Limb (tissue), 2 donors: ENCODE measurements at regions not wholly inside any gene's neighbourhood (a gene's known extent, or its start where the extent isn't known, plus 50 kb on each side); places are given as distances from the start of the nearest gene placed in this dataset.

Experiments
- DNase-seq, 2 donors: peaks; one replicate each; pipeline ENCODE4 v3.0.0-alpha.2; 2016; ENCODE audit errors: extremely low spot score in 2 of 2

- no peak for DNase-seq
These were observed 111.0 kb downstream of the TRIB2 start for GRCh38 chr2:12827721-12828120.

- no peak for DNase-seq
These were observed 112.2 kb downstream of the TRIB2 start for GRCh38 chr2:12828980-12829379.

DNA sequence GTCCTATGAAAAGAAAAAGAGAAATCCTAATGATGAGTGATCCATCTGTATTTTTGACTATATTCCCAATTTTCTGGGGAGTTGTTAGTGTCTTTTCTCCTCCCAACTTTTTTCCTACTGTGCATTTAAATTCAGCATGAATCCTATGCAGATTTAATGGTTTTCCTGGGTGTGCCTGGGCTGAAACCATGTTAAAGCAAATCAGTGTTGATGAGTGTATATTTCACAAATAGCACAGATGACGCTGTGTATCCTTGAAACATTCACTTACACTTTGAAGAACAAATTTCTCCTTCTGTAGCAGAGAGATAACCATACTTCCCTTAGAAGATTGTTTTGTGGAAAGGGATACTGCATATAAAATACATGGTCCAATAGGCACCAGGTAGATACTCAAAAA is 114.3 kb downstream of the TRIB2 start:
- DNase-seq: no peak

DNA sequence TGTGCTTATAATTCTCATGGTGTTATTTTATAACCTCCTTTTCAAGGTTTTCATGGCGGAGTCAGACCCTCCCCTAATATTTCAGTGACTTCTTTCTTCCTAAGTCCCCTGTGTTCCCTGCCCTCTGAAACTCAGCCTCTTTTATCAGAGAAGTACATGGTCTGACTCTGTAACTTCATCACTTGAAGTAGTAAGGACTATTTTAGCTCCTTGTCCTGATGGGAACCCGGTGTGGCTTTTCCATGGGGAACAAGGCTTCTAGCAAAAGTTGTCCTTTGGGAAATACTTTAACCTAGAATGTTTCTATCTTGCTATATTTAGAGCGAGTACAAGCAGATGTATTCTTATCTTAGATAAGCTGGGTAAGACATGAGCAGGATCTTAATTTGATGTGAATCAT is 117.5 kb downstream of the TRIB2 start:
- DNase-seq: no peak

GRCh38 chr2:12835733-12836132 is 119.0 kb downstream of the TRIB2 start:
- no peak for DNase-seq

- no peak for DNase-seq
These were observed 122.6 kb downstream of the TRIB2 start for GRCh38 chr2:12839339-12839738.

DNA sequence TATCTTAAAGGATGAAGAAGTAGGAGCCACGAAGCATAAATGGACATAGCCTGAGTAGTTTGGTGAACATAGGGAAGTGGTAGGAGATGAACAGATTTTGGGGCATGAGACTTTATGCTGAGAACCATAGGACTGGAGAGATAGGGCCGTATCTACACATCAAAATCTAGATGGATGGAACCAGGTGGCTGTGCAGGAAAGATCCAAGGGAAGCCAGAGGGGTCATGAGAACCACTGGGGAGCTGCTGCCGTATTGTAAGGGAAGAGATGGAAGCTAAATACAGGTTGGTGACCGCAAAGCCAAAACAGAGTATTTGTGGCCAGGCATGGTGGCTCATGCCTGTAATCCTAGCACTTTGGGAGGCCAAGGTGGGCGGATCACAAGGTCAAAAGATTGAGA is 124.3 kb downstream of the TRIB2 start:
- no peak for DNase-seq

DNA sequence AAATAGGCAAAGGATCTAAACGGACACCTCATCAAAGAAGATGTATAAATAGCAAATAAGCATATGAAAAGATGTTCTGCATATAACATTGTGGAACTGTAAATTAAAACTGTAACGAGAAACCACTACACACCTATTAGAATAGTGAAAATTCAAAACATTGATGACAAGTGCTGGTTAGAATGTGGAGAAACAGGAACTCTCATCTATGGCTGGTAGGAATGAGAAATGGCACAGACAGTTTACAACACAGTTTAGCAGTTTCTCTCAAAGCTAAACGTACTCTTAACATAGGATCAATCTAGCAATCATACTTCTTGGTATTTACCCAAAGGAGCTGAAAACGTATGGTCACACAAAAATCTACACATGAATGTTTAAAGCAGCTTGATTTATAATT is 126.2 kb downstream of the TRIB2 start:
- no peak for DNase-seq

DNA sequence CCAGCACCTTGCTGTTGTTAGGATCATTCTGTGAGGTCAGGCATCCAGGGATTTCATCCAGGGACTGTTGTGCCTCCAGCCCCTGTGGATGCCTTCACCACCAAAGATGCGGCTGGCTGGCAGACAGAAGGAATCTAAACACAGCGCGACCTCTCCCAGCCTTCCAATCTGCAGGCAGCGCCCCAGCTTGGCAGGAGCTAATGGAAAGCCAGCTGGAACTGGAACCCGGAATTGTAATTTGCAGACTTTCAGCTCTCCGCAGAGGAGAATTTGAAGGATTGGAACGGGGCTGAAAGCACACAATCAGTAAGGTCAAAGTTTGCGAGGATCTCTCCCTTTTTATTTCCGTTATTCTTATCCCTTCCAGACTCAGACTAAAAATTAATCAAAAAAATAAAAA is 127.8 kb downstream of the TRIB2 start:
- DNase-seq: peak; percentile 43 to 60

DNA sequence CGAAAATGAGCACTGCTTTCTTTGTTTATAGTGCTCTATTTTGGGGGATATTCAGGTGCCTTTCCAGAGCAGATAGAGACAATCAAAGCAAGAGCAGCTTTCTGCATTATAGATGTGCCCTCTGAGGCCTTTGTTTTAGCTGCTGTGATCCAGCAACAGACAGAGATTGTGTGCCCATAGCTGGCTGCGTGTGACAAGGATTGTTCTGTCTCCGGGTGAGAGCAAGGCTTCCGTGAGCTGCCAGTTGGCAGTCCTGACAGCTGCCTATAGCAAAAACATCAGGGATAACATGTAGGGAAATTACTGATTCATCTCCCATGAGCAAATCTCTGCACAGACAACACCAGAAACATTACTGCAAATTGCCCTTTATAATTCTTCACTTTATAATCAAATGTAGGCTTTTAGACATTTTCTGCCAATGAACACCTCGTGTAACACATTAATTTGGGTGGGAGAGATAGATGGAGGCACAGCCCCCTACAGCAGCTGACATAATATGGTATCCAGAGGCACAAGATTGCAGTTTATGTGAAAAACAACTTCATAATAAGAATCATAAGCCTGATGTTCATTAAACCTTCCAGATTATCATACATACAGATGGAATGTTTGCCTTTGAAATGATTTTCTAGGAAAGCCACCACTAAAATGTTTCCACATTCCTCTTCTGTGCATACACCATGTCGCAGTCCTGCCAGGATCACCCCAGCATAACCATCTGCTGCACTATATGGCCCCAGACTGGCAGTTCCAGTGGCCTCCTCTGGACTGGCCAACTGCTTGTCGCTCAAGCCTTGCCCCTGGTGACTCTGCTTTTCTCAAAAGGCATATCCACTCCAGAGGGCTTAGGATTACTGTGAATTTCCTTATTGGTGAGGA is 131.2 kb downstream of the TRIB2 start:
- peak in 1 of 2 donors; percentile 14 for DNase-seq

DNA sequence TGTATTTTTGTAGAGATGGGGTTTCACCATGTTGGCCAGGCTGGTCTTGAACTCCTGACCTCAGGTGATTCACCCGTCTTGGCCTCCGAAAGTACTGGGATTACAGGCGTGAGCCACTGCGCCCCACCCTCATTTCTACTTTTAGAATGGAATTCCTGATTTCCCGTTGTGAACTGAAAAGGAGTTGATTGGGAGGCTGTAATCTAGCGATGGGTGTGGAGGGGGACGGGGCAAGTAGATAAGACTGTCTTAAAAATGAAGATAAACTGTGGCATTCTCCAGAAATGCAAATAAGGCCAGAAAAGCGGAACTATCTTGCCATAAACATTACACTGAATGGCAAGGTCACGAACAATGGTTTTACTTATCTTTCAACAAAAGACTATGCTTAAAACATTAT is 135.4 kb downstream of the TRIB2 start:
- no peak for DNase-seq

DNA sequence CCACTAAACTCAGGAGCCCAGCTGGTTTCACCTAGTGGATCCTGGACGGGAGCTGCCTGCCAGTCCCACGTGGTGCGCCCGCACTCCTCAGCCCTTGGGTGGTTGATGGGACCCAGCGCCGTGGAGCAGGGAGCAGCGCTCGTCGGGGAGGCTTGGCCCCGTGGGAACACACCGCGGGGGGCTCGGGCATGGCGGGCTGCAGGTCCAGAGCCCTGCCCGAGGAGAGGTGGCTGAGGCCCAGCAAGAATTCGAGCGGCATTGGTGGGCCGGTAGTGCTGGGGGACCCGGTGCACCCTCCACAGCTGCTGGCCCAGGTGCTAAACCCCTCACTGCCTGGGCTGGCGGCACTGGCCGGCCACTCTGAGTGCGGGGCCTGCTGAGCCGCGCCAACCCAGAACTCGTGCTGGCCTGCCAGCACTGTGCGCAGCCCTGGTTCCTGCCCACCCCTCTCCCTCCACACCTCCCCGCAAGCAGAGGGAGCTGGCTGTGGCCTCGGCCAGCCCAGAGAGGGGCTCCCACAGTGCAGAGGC is 137.3 kb downstream of the TRIB2 start:
- DNase-seq: no peak

- no peak for DNase-seq
These were observed 138.8 kb downstream of the TRIB2 start for GRCh38 chr2:12855508-12855907.

GRCh38 chr2:12856934-12857601 is 140.3 kb downstream of the TRIB2 start:
- DNase-seq: no peak

DNA sequence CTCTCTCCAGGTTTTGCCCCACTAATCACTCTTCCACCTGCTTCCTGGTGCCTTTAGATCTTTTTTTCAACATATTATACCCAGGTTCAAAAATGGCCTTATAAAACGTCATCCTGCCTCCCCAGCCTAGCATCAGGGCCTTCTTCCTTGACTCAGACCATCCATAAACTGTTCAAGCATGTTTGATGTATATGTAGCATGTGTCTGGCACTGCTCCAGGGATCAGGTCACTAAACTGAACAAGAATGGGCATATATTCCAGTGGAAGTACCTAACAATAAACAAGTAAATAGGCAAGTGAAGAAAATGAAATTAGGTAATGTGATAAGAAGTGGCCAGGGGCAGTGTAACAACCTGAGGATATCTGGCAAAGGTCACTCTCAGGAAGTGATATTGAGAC is 141.2 kb downstream of the TRIB2 start:
- no peak for DNase-seq

DNA sequence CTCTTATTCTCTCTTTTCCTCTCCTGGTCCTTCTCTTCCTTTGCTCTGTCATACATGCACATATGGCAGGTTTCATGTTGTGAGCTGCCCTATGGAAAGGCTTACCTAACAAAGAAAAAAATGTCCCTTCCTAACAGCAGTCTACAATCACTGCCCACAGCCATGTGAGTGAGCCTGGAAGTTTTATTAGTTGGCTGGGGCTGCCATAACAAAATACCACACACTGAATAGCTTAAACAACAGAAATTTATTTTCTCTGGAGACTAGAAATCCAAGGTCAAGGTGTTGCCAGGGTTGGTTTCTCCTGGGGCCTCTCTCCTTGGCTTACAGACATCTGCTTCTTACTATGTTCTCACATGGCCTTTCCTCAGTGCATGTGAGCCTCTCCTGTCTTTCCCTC is 142.1 kb downstream of the TRIB2 start:
- DNase-seq: no peak

DNA sequence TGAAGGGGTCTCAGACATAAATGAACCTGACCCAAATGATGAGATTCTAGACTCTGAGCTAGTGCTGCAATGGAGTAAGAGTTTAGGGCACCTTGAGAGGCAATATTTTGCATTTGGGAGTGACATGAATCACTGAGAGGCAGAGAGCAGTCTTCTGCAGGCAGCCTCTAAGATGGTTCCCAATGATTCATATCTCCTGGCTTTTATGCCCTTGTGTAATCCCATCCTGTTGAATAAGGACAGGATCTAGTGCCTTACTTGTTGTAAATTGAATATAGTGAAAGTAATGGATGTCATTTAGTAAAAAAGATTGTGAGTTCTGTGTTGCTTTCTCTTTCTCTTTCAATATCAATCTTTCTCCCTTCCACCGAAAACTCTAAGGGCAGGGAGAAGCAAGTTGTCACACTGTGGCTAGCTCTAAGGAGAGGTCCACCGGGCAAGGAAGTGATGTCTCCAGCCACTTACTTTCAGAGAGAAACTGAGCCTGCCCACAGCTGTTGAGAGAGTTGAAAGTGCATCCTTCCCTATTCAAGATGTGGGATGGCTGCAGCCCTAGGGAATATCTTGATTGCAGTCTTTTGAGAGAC is 144.7 kb downstream of the TRIB2 start:
- DNase-seq: no peak

- DNase-seq: no peak
These were observed 145.8 kb downstream of the TRIB2 start for GRCh38 chr2:12862541-12862940.

DNA sequence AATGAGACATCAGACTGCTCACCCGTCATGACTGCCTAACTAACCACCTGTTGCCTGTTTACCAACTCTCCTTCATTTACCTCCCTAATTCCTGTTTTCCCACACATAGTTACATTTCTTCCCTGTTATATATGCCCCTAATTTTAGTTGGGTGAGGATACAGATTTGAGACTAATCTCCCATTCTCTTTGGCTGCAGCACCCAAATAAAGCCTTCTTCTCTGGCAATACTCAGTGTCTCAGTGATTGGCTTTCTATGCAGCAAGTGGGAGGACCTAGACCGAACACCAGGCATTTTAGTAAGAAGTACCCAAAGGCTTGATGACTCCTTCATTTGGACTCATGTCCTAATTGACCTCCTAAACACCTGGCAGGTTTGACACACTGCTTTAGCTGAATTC is 147.2 kb downstream of the TRIB2 start:
- no peak for DNase-seq

DNA sequence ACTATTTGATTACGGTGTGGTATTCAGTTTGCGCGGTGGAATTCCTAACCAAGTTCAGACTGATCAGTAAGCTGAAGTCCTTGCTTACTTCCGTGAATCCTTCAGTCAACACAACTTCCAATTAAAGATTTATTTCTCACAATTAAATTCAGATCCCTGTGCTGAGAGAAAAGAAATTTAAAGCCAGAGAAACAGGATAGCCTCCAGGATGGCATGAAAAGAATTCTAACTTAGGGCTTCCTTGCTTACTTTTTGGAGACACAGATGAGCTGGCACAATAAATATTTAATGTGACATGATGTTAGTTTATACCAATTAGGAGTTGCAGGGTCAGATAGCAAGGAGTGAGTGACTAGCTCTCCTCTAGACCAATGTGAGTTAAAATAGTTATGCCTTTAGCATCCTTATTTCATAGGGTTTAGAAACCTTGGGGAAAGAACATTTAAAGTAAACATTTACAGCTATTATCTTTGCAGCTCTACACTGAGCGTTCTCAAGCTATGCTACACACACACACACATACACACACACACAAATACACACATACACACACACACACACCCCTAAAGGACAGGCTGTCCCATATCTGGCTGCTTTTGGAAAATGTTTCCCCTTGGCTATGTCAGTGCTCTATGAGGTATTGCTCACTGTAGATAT is 151.0 kb downstream of the TRIB2 start:
- no peak for DNase-seq

- no peak for DNase-seq
These were observed 154.0 kb downstream of the TRIB2 start for GRCh38 chr2:12870692-12871091.
